WTC11 (cell line): ENCODE measurements at regions not wholly inside any gene's neighbourhood (a gene's known extent, or its start where the extent isn't known, plus 50 kb on each side); places are given as distances from the start of the nearest gene placed in this dataset.

Experiments
- ATAC-seq: fragments of 200-7000 bp; cut with Tn5 transposase; 2 replicates; pipeline ENCODE4 v1.10.0; 2021; ENCODE audit warnings: mild to moderate bottlenecking, moderate library complexity
- CTCF ChIA-PET: fragments of 300-600 bp; sonication (Branson Sonifier 250); formaldehyde crosslinking; loops from one replicate; lab custom pipeline; 2021; ENCODE audit warnings: antibody characterized with exemption; lab: Charles Lee
- POLR2A ChIA-PET: fragments of 350-600 bp; sonication (Branson Sonifier 250); formaldehyde crosslinking; loops from one replicate; lab custom pipeline; 2021; ENCODE audit warnings: antibody characterized with exemption; lab: Charles Lee
- DNase-seq: peaks from one replicate; pipeline ENCODE4 v3.0.0; 2021; ENCODE audit warnings: low spot score
- H3K27ac Mint-ChIP-seq: 2 replicates; pipeline ENCODE4 v1.8.0; 2021; ENCODE audit warnings: mixed read lengths
- H3K27me3 Mint-ChIP-seq: 2 replicates; pipeline ENCODE4 v1.8.0; 2021; ENCODE audit warnings: low read depth, mild to moderate bottlenecking, moderate library complexity, mixed read lengths
- H3K36me3 Mint-ChIP-seq: 2 replicates; pipeline ENCODE4 v1.8.0; 2021; ENCODE audit warnings: mixed read lengths
- H3K4me1 Mint-ChIP-seq: 2 replicates; pipeline ENCODE4 v1.8.0; 2022; ENCODE audit warnings: mixed read lengths
- H3K4me3 Mint-ChIP-seq: 2 replicates; pipeline ENCODE4 v1.8.0; 2021; ENCODE audit warnings: mild to moderate bottlenecking, moderate library complexity, mixed read lengths
- H3K9me3 Mint-ChIP-seq: 2 replicates; pipeline ENCODE4 v1.8.0; 2021; ENCODE audit warnings: mixed read lengths
- ETV6 ChIP-seq: sonication (generic); formaldehyde crosslinking; IDR thresholded peaks from 2 replicates; pipeline ENCODE4 v1.8.1; 2022; ENCODE audit warnings: mild to moderate bottlenecking, missing genetic modification reagents
- FOXP1 ChIP-seq: sonication (generic); formaldehyde crosslinking; IDR thresholded peaks from 2 replicates; pipeline ENCODE4 v1.8.0; 2022; ENCODE audit warnings: missing genetic modification reagents, mild to moderate bottlenecking, moderate library complexity, borderline replicate concordance
- GABPB1 ChIP-seq: sonication (generic); formaldehyde crosslinking; IDR thresholded peaks from 2 replicates; pipeline ENCODE4 v1.8.1; 2023; ENCODE audit warnings: mild to moderate bottlenecking, missing genetic modification reagents
- HMGA2 ChIP-seq: fragments of 250-450 bp; sonication (Bioruptor Pico); IDR thresholded peaks from 2 replicates; pipeline ENCODE4 v1.4.0; 2021; ENCODE audit warnings: mild to moderate bottlenecking, moderate library complexity
- IRF2 ChIP-seq: sonication (generic); formaldehyde crosslinking; IDR thresholded peaks from 2 replicates; pipeline ENCODE4 v1.8.0; 2022; ENCODE audit warnings: low read depth, missing genetic modification reagents, borderline replicate concordance
- KAT7 ChIP-seq: sonication (generic); formaldehyde crosslinking; IDR thresholded peaks from 2 replicates; pipeline ENCODE4 v1.8.1; 2023; ENCODE audit warnings: missing genetic modification reagents, mild to moderate bottlenecking, borderline replicate concordance
- NR2C2 ChIP-seq: sonication (generic); formaldehyde crosslinking; IDR thresholded peaks from 2 replicates; pipeline ENCODE4 v1.8.0; 2022; ENCODE audit warnings: mild to moderate bottlenecking, missing genetic modification reagents
- OVOL2 ChIP-seq: fragments of 250-450 bp; sonication (Bioruptor Pico); IDR thresholded peaks from 2 replicates; pipeline ENCODE4 v1.9.0; 2021; ENCODE audit warnings: mild to moderate bottlenecking, borderline replicate concordance
- RELA ChIP-seq: sonication (generic); formaldehyde crosslinking; IDR thresholded peaks from 2 replicates; pipeline ENCODE4 v1.8.1; 2022; ENCODE audit warnings: missing genetic modification reagents, mild to moderate bottlenecking, borderline replicate concordance
- ZBTB21 ChIP-seq: sonication (generic); formaldehyde crosslinking; IDR thresholded peaks from 2 replicates; pipeline ENCODE4 v1.8.1; 2023; ENCODE audit warnings: mild to moderate bottlenecking, missing genetic modification reagents, borderline replicate concordance
- ZNF263 ChIP-seq: sonication (generic); formaldehyde crosslinking; IDR thresholded peaks from 2 replicates; pipeline ENCODE4 v1.8.1; 2022; ENCODE audit warnings: low read depth, mild to moderate bottlenecking, moderate library complexity, missing genetic modification reagents
- TF ChIP-seq, protein P1 (sequence below): fragments of 250-450 bp; sonication (Bioruptor Pico); conservative IDR thresholded peaks from 2 replicates; pipeline ENCODE4 v1.9.0; 2021; ENCODE audit warnings: mild to moderate bottlenecking
- TF ChIP-seq, protein P2 (sequence below): sonication (generic); formaldehyde crosslinking; IDR thresholded peaks from 2 replicates; pipeline ENCODE4 v1.8.0; 2022; ENCODE audit warnings: missing genetic modification reagents
- TF ChIP-seq, protein P3 (sequence below): sonication (generic); formaldehyde crosslinking; IDR thresholded peaks from 2 replicates; pipeline ENCODE4 v1.8.0; 2022; ENCODE audit warnings: mild to moderate bottlenecking, missing genetic modification reagents
- TF ChIP-seq, protein P4 (sequence below): sonication (generic); formaldehyde crosslinking; IDR thresholded peaks from 2 replicates; pipeline ENCODE4 v1.8.1; 2023; ENCODE audit warnings: mild to moderate bottlenecking, missing genetic modification reagents, moderate library complexity
- TF ChIP-seq, protein P5 (sequence below): sonication (generic); formaldehyde crosslinking; IDR thresholded peaks from 2 replicates; pipeline ENCODE4 v1.8.0; 2022; ENCODE audit warnings: mild to moderate bottlenecking, missing genetic modification reagents
- TF ChIP-seq, protein P6 (sequence below): fragments of 250-450 bp; sonication (Bioruptor Pico); IDR thresholded peaks from 2 replicates; pipeline ENCODE4 v1.8.0; 2021; ENCODE audit warnings: mild to moderate bottlenecking

DNA sequence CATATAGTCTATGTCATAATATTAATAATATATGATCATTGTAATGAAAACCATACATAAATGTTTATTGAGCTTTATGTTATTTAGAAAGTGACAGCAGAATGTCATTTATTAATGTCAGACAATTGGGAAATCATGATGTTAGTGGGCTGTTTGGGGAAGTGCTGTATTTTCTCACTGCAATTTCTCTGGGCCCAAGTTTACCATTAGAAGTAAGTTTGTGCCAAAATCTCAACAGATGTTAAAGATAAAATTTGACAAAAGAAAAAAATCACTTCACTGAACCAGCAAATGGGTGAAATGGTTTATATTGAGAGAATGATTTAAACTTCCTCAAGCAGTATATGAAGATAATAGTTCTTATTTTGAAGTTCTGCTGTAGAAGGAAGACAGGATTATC, 433.2 kb upstream of the SMARCA2 start:
- DNase-seq (no peak), ATAC-seq (no peak)
- CTCF ChIA-PET = no interaction called here
- POLR2A ChIA-PET = no interaction called here
- peaks cover 24% of the 10 kb centered on the region for H3K9me3 Mint-ChIP-seq
- no peak overlapping the region for H3K4me3 Mint-ChIP-seq
- no peak for TF ChIP-seq OVOL2
- TF ChIP-seq, protein P1, sequence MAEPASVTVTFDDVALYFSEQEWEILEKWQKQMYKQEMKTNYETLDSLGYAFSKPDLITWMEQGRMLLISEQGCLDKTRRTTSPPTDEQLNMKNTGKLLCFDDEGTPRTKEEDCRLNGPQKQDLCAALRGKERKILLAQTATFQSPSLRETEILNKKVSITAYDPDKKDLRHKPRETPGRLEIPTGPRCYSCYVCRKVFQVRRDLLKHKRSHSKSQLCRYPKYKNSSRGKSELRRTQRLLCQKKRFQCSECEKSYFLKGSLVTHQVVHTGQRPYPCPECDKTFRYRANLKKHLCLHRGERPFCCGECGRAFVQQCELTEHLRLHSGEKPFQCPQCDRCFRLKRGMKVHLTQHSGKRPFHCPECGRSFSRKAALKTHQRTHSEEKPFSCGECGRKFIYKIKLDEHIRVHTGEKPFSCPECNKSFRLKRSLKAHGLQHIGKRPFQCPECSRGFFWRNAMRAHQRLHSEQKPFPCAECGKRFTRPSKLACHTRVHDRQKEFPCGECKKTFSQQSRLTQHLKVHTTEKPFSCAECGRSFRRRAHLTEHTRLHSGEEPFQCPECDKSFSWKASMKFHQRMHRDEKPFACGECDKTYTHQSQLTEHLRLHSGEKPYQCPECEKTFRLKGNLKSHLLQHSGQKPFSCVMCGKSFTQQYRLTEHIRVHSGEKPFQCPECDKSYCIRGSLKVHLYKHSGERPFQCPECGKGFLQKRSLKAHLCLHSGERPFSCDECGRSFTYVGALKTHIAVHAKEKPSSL (CRISPR knock-in tag) = no peak
- TF ChIP-seq ZBTB21 (CRISPR knock-in tag) = no peak
- TF ChIP-seq ZNF263 (CRISPR knock-in tag) = no peak
- TF ChIP-seq, protein P2, sequence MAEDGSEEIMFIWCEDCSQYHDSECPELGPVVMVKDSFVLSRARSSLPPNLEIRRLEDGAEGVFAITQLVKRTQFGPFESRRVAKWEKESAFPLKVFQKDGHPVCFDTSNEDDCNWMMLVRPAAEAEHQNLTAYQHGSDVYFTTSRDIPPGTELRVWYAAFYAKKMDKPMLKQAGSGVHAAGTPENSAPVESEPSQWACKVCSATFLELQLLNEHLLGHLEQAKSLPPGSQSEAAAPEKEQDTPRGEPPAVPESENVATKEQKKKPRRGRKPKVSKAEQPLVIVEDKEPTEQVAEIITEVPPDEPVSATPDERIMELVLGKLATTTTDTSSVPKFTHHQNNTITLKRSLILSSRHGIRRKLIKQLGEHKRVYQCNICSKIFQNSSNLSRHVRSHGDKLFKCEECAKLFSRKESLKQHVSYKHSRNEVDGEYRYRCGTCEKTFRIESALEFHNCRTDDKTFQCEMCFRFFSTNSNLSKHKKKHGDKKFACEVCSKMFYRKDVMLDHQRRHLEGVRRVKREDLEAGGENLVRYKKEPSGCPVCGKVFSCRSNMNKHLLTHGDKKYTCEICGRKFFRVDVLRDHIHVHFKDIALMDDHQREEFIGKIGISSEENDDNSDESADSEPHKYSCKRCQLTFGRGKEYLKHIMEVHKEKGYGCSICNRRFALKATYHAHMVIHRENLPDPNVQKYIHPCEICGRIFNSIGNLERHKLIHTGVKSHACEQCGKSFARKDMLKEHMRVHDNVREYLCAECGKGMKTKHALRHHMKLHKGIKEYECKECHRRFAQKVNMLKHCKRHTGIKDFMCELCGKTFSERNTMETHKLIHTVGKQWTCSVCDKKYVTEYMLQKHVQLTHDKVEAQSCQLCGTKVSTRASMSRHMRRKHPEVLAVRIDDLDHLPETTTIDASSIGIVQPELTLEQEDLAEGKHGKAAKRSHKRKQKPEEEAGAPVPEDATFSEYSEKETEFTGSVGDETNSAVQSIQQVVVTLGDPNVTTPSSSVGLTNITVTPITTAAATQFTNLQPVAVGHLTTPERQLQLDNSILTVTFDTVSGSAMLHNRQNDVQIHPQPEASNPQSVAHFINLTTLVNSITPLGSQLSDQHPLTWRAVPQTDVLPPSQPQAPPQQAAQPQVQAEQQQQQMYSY (CRISPR knock-in tag) = no peak
- TF ChIP-seq, protein P3, sequence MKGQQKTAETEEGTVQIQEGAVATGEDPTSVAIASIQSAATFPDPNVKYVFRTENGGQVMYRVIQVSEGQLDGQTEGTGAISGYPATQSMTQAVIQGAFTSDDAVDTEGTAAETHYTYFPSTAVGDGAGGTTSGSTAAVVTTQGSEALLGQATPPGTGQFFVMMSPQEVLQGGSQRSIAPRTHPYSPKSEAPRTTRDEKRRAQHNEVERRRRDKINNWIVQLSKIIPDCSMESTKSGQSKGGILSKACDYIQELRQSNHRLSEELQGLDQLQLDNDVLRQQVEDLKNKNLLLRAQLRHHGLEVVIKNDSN = no peak
- TF ChIP-seq, protein P4, sequence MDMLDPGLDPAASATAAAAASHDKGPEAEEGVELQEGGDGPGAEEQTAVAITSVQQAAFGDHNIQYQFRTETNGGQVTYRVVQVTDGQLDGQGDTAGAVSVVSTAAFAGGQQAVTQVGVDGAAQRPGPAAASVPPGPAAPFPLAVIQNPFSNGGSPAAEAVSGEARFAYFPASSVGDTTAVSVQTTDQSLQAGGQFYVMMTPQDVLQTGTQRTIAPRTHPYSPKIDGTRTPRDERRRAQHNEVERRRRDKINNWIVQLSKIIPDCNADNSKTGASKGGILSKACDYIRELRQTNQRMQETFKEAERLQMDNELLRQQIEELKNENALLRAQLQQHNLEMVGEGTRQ (CRISPR knock-in tag) = no peak
- TF ChIP-seq, protein P5, sequence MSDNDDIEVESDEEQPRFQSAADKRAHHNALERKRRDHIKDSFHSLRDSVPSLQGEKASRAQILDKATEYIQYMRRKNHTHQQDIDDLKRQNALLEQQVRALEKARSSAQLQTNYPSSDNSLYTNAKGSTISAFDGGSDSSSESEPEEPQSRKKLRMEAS (CRISPR knock-in tag) = no peak
- TF ChIP-seq IRF2 (CRISPR knock-in tag) = no peak
- no peak for TF ChIP-seq KAT7 (CRISPR knock-in tag)
- TF ChIP-seq FOXP1 (CRISPR knock-in tag) = no peak
- no peak for TF ChIP-seq GABPB1 (CRISPR knock-in tag)
- no peak for TF ChIP-seq NR2C2 (CRISPR knock-in tag)
- H3K36me3 Mint-ChIP-seq = no peaks in the 10 kb centered on the region
- no peaks in the 10 kb centered on the region; the same call in 1 of the 2 replicates for H3K27me3 Mint-ChIP-seq
- H3K4me1 Mint-ChIP-seq = no peaks in the 10 kb centered on the region
- H3K27ac Mint-ChIP-seq = no peak overlapping the region

DNA sequence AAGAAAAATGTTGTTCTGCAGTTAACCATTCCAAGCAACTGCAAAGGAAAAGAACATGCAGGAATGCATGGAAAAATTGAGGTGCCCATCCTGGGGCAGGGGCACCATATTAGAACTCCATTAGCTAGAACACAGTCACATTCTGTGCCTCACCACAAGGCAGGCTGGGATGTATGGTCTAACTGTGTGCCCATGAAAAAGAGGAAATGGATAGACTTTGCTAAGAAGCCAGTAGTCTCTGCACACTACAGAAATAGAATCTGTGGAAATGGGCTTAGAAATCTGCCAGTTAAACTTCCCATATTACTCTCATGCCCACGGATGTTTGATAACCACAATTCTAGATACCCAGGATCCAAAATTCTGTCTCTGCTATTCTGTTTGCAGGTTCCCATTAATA, 423.8 kb upstream of the SMARCA2 start:
- peaks cover 38% of the 10 kb centered on the region for H3K9me3 Mint-ChIP-seq
- CTCF ChIA-PET = no interaction called here
- TF ChIP-seq RELA (CRISPR knock-in tag) = no peak
- TF ChIP-seq ETV6 (CRISPR knock-in tag) = no peak
- TF ChIP-seq, protein P6, sequence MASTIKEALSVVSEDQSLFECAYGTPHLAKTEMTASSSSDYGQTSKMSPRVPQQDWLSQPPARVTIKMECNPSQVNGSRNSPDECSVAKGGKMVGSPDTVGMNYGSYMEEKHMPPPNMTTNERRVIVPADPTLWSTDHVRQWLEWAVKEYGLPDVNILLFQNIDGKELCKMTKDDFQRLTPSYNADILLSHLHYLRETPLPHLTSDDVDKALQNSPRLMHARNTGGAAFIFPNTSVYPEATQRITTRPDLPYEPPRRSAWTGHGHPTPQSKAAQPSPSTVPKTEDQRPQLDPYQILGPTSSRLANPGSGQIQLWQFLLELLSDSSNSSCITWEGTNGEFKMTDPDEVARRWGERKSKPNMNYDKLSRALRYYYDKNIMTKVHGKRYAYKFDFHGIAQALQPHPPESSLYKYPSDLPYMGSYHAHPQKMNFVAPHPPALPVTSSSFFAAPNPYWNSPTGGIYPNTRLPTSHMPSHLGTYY (CRISPR knock-in tag) = no peak
- TF ChIP-seq HMGA2 (CRISPR knock-in tag) = no peak
- TF ChIP-seq, all 79 proteins: peak for 0
- DNase-seq = no peak
- Mint-ChIP-seq H3K36me3 (peaks cover 8% of the 10 kb centered on the region; the same call in 1 of the 2 replicates), H3K27ac (no peak overlapping the region), H3K4me1 (no peaks in the 10 kb centered on the region), H3K27me3 (peaks cover 9% of the 10 kb centered on the region), H3K4me3 (no peak overlapping the region)
- POLR2A ChIA-PET = no interaction called here
- no peak for ATAC-seq
